Chondrocyte (in vitro differentiated cells): ENCODE measurements at regions not wholly inside any gene's neighbourhood (a gene's known extent, or its start where the extent isn't known, plus 50 kb on each side); places are given as distances from the start of the nearest gene placed in this dataset.
A peak's percentile ranks its signal among the peaks of the same experiment; 100 is the strongest.

Experiments used
- DNase-seq: peaks from one replicate; pipeline ENCODE4 v3.0.0; 2021; ENCODE audit warnings: mixed read lengths, low spot score
- H3K27ac Mint-ChIP-seq: one replicate; pipeline ENCODE4 v1.8.0; 2021; ENCODE audit warnings: mild to moderate bottlenecking, moderate library complexity, mixed read lengths; ENCODE audit not compliant: unreplicated experiment
- H3K27me3 Mint-ChIP-seq: 2 replicates; pipeline ENCODE4 v1.8.0; 2021; ENCODE audit warnings: low read depth, mixed read lengths
- H3K36me3 Mint-ChIP-seq: 2 replicates; pipeline ENCODE4 v1.8.0; 2021; ENCODE audit warnings: low read depth, mixed read lengths
- H3K4me1 Mint-ChIP-seq: 2 replicates; pipeline ENCODE4 v1.8.0; 2021; ENCODE audit warnings: low read depth, mild to moderate bottlenecking, mixed read lengths
- H3K4me3 Mint-ChIP-seq: one replicate; pipeline ENCODE4 v1.8.0; 2021; ENCODE audit warnings: mild to moderate bottlenecking, moderate library complexity, mixed read lengths; ENCODE audit not compliant: unreplicated experiment
- H3K9me3 Mint-ChIP-seq: 2 replicates; pipeline ENCODE4 v1.8.0; 2021; ENCODE audit warnings: low read depth, mixed read lengths
- CTCF ChIP-seq: fragments of 200-600 bp; sonication (generic); IDR thresholded peaks from 2 replicates; pipeline ENCODE4 v1.5.0; 2021; ENCODE audit warnings: antibody characterized with exemption, mild to moderate bottlenecking, moderate library complexity

GRCh38 chr10:2230478-2230877, 493.2 kb upstream of the ADARB2 start:
- no peaks in the 10 kb centered on the region for H3K36me3 Mint-ChIP-seq

GRCh38 chr10:2228320-2228901, 491.1 kb upstream of the ADARB2 start:
- H3K36me3 Mint-ChIP-seq, result no peaks in the 10 kb centered on the region
- H3K4me3 Mint-ChIP-seq, result no peak overlapping the region
- H3K4me1 Mint-ChIP-seq, result no peaks in the 10 kb centered on the region
- H3K27me3 Mint-ChIP-seq, result no peaks in the 10 kb centered on the region
- no peak overlapping the region for H3K27ac Mint-ChIP-seq
- TF ChIP-seq CTCF, result no peak
- no peak for DNase-seq
- peaks cover 4% of the 10 kb centered on the region for H3K9me3 Mint-ChIP-seq

More at GRCh38 chr10:2230478-2230877, 493.2 kb upstream of the ADARB2 start:
- no peak overlapping the region for H3K27ac Mint-ChIP-seq
- H3K27me3 Mint-ChIP-seq, result no peaks in the 10 kb centered on the region
- H3K4me1 Mint-ChIP-seq, result no peaks in the 10 kb centered on the region
- DNase-seq, result no peak
- H3K9me3 Mint-ChIP-seq, result peaks cover 10% of the 10 kb centered on the region
- no peak overlapping the region for H3K4me3 Mint-ChIP-seq
- no peak for TF ChIP-seq CTCF

- Mint-ChIP-seq H3K9me3 (no peaks in the 10 kb centered on the region), H3K27me3 (no peaks in the 10 kb centered on the region), H3K4me3 (no peak overlapping the region), H3K4me1 (peaks cover 8% of the 10 kb centered on the region), H3K27ac (no peak overlapping the region), H3K36me3 (no peaks in the 10 kb centered on the region)
- no peak for TF ChIP-seq CTCF
- DNase-seq, result no peak
These were observed 488.3 kb upstream of the ADARB2 start for GRCh38 chr10:2225609-2226008.

GRCh38 chr10:2223548-2224320, 486.4 kb upstream of the ADARB2 start:
- DNase-seq, result no peak
- no peaks in the 10 kb centered on the region for H3K9me3 Mint-ChIP-seq
- peaks cover 8% of the 10 kb centered on the region for H3K4me1 Mint-ChIP-seq
- H3K4me3 Mint-ChIP-seq, result no peak overlapping the region
- no peaks in the 10 kb centered on the region for H3K27me3 Mint-ChIP-seq
- H3K27ac Mint-ChIP-seq, result no peak overlapping the region
- H3K36me3 Mint-ChIP-seq, result no peaks in the 10 kb centered on the region
- no peak for TF ChIP-seq CTCF

- no peaks in the 10 kb centered on the region for H3K36me3 Mint-ChIP-seq
- no peak overlapping the region for H3K4me3 Mint-ChIP-seq
- peak overlapping the region; percentile 77 for H3K27ac Mint-ChIP-seq
- no peak for DNase-seq
- peaks cover 8% of the 10 kb centered on the region for H3K4me1 Mint-ChIP-seq
- H3K9me3 Mint-ChIP-seq, result no peaks in the 10 kb centered on the region
- H3K27me3 Mint-ChIP-seq, result peaks cover 1% of the 10 kb centered on the region
- TF ChIP-seq CTCF, result no peak
These were observed 485.3 kb upstream of the ADARB2 start for GRCh38 chr10:2222631-2223030.
